Thyroid gland (tissue), 4 donors: ENCODE measurements at regions not wholly inside any gene's neighbourhood (a gene's known extent, or its start where the extent isn't known, plus 50 kb on each side); places are given as distances from the start of the nearest gene placed in this dataset.

ENCODE experiments used
- CTCF ChIP-seq, 6 experiments: fragments of 200-600 bp in 3 of 6; fragments of 450-650 bp in 3 of 6; sonication (generic) in 3 of 6; IDR thresholded peaks; one replicate each; pipeline ENCODE4 v1.5.1; 2016 to 2019; ENCODE audit warnings: antibody characterized with exemption in 6 of 6, mild to moderate bottlenecking in 2 of 6, inconsistent platforms in 1 of 6, moderate library complexity in 1 of 6
- POLR2A ChIP-seq, 2 donors: fragments of 450-650 bp; IDR thresholded peaks; one replicate each; pipeline ENCODE4 v1.6.1; 2017; ENCODE audit warnings: antibody characterized with exemption in 2 of 2, mild to moderate bottlenecking in 2 of 2, moderate library complexity in 1 of 2

- TF ChIP-seq CTCF (IDR thresholded peaks at IDR 0.05) = no peak
- TF ChIP-seq POLR2A (IDR thresholded peaks at IDR 0.05) = no peak
Observed at GRCh38 chr4:132281733-132282132, 867.4 kb upstream of the PCDH10 start.
